IMR-90 (cell line): ENCODE measurements at regions not wholly inside any gene's neighbourhood (a gene's known extent, or its start where the extent isn't known, plus 50 kb on each side); places are given as distances from the start of the nearest gene placed in this dataset.
A peak's percentile ranks its signal among the peaks of the same experiment; 100 is the strongest.

Experiments
- ATAC-seq: fragments of 200-7000 bp; cut with Tn5 transposase; 2 replicates; pipeline ENCODE4 v1.9.1; 2020; ENCODE audit warnings: low read depth, mild to moderate bottlenecking, moderate library complexity
- BruUV-seq: library from RNA; stranded (reverse); fragments of 400-500 nt; replicated peaks from 2 replicates; lab custom pipeline; 2021; lab: Mats Ljungman, UMichigan
- CTCF ChIA-PET: fragments of 300-600 bp; formaldehyde crosslinking; extraction: SDS; loops from one replicate; lab custom pipeline; 2021; ENCODE audit warnings: antibody characterized with exemption; lab: Yijun Ruan, JAX
- POLR2A ChIA-PET: fragments of 300-600 bp; sonication (Branson Sonifier 250); formaldehyde crosslinking; loops from one replicate; lab custom pipeline; 2022; ENCODE audit warnings: antibody characterized with exemption; ENCODE audit not compliant: unreplicated experiment; lab: Charles Lee
- DNase-seq: peaks from one replicate; pipeline ENCODE4 v3.0.0; 2013
- H2AFZ ChIP-seq: replicated peaks from 2 replicates; pipeline ENCODE3; 2013; ENCODE audit warnings: low read length, mild to moderate bottlenecking; ENCODE audit not compliant: poor library complexity
- H2AK5ac ChIP-seq: 2 replicates; pipeline ENCODE4 v1.6.1; 2013; ENCODE audit warnings: low read depth, low read length, inconsistent platforms
- H2AK9ac ChIP-seq: replicated peaks from 2 replicates; pipeline ENCODE3; 2013; ENCODE audit warnings: mild to moderate bottlenecking, low read depth, low read length, moderate library complexity; ENCODE audit not compliant: poor library complexity
- H2BK120ac ChIP-seq: 2 replicates; pipeline ENCODE4 v1.6.1; 2013; ENCODE audit warnings: low read depth, low read length, inconsistent platforms
- H2BK15ac ChIP-seq: 3 replicates; pipeline ENCODE4 v1.6.1; 2013; ENCODE audit warnings: low read depth, low read length, inconsistent platforms
- H2BK20ac ChIP-seq: 2 replicates; pipeline ENCODE4 v1.6.1; 2013; ENCODE audit warnings: low read depth, mild to moderate bottlenecking, inconsistent platforms, low read length, moderate library complexity
- H2BK5ac ChIP-seq: 2 replicates; pipeline ENCODE4 v1.6.1; 2013; ENCODE audit warnings: mild to moderate bottlenecking, low read depth, low read length, inconsistent platforms; ENCODE audit not compliant: poor library complexity, severe bottlenecking
- H3K14ac ChIP-seq: replicated peaks from 2 replicates; pipeline ENCODE4 v1.6.1; 2013; ENCODE audit warnings: low read depth, low read length, inconsistent platforms
- H3K18ac ChIP-seq: 2 replicates; pipeline ENCODE4 v1.6.1; 2013; ENCODE audit warnings: low read depth, low read length, control low read depth
- H3K23ac ChIP-seq: 2 replicates; pipeline ENCODE4 v1.6.1; 2013; ENCODE audit warnings: low read depth, low read length, inconsistent platforms
- H3K27ac ChIP-seq: 2 replicates; pipeline ENCODE4 v1.5.1; 2013; ENCODE audit warnings: mild to moderate bottlenecking, control low read depth, low read length; ENCODE audit not compliant: insufficient read depth
- H3K27me3 ChIP-seq: 2 replicates; pipeline ENCODE4 v1.6.1; 2013; ENCODE audit warnings: low read length; ENCODE audit not compliant: control insufficient read depth, insufficient read depth
- H3K36me3 ChIP-seq: 2 replicates; pipeline ENCODE4 v1.6.1; 2013; ENCODE audit warnings: low read length, mixed read lengths; ENCODE audit not compliant: control insufficient read depth, insufficient read depth
- H3K4ac ChIP-seq: 2 replicates; pipeline ENCODE4 v1.6.1; 2013; ENCODE audit warnings: low read depth, low read length, inconsistent platforms
- H3K4me1 ChIP-seq: 2 replicates; pipeline ENCODE4 v1.6.1; 2013; ENCODE audit warnings: low read length, mixed read lengths; ENCODE audit not compliant: control insufficient read depth, insufficient read depth
- H3K4me2 ChIP-seq: 2 replicates; pipeline ENCODE4 v1.6.1; 2013; ENCODE audit warnings: low read depth, mild to moderate bottlenecking, control low read depth, low read length, moderate library complexity
- H3K4me3 ChIP-seq: 2 replicates; pipeline ENCODE4 v1.5.1; 2013; ENCODE audit warnings: low read depth, mild to moderate bottlenecking, control low read depth, low read length, moderate library complexity; ENCODE audit not compliant: insufficient read depth
- H3K56ac ChIP-seq: 2 replicates; pipeline ENCODE4 v1.6.1; 2013; ENCODE audit warnings: low read length, inconsistent platforms; ENCODE audit not compliant: insufficient read depth; ENCODE audit errors: extremely low read depth
- H3K79me1 ChIP-seq, 2 experiments: 2 replicates each; pipeline ENCODE4 v1.6.1; 2013; ENCODE audit warnings: low read length in 2 of 2, inconsistent platforms in 1 of 2, low read depth in 1 of 2
- H3K9ac ChIP-seq: 2 replicates; pipeline ENCODE4 v1.6.1; 2013; ENCODE audit warnings: low read depth, low read length, control low read depth
- H3K9me1 ChIP-seq: 2 replicates; pipeline ENCODE4 v1.6.1; 2013; ENCODE audit warnings: low read length, inconsistent platforms; ENCODE audit not compliant: insufficient read depth
- H3K9me3 ChIP-seq: 2 replicates; pipeline ENCODE4 v1.6.1; 2013; ENCODE audit warnings: low read length; ENCODE audit not compliant: control insufficient read depth, insufficient read depth
- H4K20me1 ChIP-seq: 2 replicates; pipeline ENCODE4 v1.6.1; 2013; ENCODE audit warnings: low read length, inconsistent platforms; ENCODE audit not compliant: insufficient read depth
- H4K5ac ChIP-seq: 2 replicates; pipeline ENCODE4 v1.6.1; 2013; ENCODE audit warnings: mild to moderate bottlenecking, low read depth, low read length, control low read depth
- H4K8ac ChIP-seq, 2 experiments: 2 replicates each; pipeline ENCODE4 v1.6.1; 2013; ENCODE audit warnings: low read depth in 2 of 2, low read length in 2 of 2, control low read depth in 1 of 2, inconsistent platforms in 1 of 2
- H4K91ac ChIP-seq: 2 replicates; pipeline ENCODE4 v1.6.1; 2013; ENCODE audit warnings: low read depth, low read length, inconsistent platforms; ENCODE audit not compliant: insufficient read depth
- BHLHE40 ChIP-seq: fragments of 150-350 bp; IDR thresholded peaks from 2 replicates; pipeline ENCODE4 v1.6.1; 2016; ENCODE audit warnings: mild to moderate bottlenecking, low read depth, low read length
- CEBPB ChIP-seq: IDR thresholded peaks from 2 replicates; pipeline ENCODE4 v1.6.1; 2012; ENCODE audit warnings: low read depth, low read length, improper control_type of control experiment
- CHD1 ChIP-seq: IDR thresholded peaks from 2 replicates; pipeline ENCODE4 v1.6.1; 2012; ENCODE audit warnings: low read depth, low read length, improper control_type of control experiment
- CTCF ChIP-seq: conservative IDR thresholded peaks from 2 replicates; pipeline ENCODE4 v1.5.1; 2012; ENCODE audit warnings: mild to moderate bottlenecking, low read depth, low read length, improper control_type of control experiment
- ELK1 ChIP-seq: fragments of 150-350 bp; IDR thresholded peaks from 2 replicates; pipeline ENCODE4 v1.6.1; 2016; ENCODE audit warnings: low read depth, mild to moderate bottlenecking, low read length, moderate library complexity, borderline replicate concordance
- FOS ChIP-seq: fragments of 150-350 bp; IDR thresholded peaks from 2 replicates; pipeline ENCODE4 v1.6.1; 2016; ENCODE audit warnings: low read depth, low read length
- MAFK ChIP-seq: IDR thresholded peaks from 2 replicates; pipeline ENCODE4 v1.6.1; 2012; ENCODE audit warnings: low read depth, low read length, improper control_type of control experiment
- MAZ ChIP-seq: IDR thresholded peaks from 2 replicates; pipeline ENCODE4 v1.6.1; 2012; ENCODE audit warnings: low read depth, mild to moderate bottlenecking, low read length, improper control_type of control experiment, moderate library complexity, borderline replicate concordance
- MXI1 ChIP-seq: IDR thresholded peaks from 2 replicates; pipeline ENCODE4 v1.6.1; 2012; ENCODE audit warnings: low read depth, mild to moderate bottlenecking, low read length, moderate library complexity, borderline replicate concordance
- NFE2L2 ChIP-seq: fragments of 150-350 bp; IDR thresholded peaks from 2 replicates; pipeline ENCODE4 v1.6.1; 2016; ENCODE audit warnings: low read depth, mild to moderate bottlenecking, low read length
- POLR2A ChIP-seq: IDR thresholded peaks from 2 replicates; pipeline ENCODE4 v1.6.1; 2012; ENCODE audit warnings: mild to moderate bottlenecking, low read depth, low read length
- RAD21 ChIP-seq: IDR thresholded peaks from 2 replicates; pipeline ENCODE4 v1.6.1; 2012; ENCODE audit warnings: low read length, improper control_type of control experiment
- SMC3 ChIP-seq: fragments of 150-350 bp; IDR thresholded peaks from 2 replicates; pipeline ENCODE4 v1.6.1; 2016; ENCODE audit warnings: low read depth, mild to moderate bottlenecking, antibody characterized with exemption, low read length, moderate library complexity
- WGBS, 2 experiments: methylation state at CpG; one replicate each; pipeline versions ENCODE4 v1.1.5 to v1.1.7; 2013; ENCODE audit warnings: missing lambda C conversion rate in 2 of 2; ENCODE audit not compliant: insufficient read length in 1 of 2; ENCODE audit errors: extremely low coverage in 2 of 2; 5-methylcytosine and 5-hydroxymethylcytosine counted together
- dilution Hi-C: fragments of 300-500 bp; cut with HindIII; formaldehyde crosslinking; loops from one replicate; pipeline ENCODE4 v1.14.3; 2018; ENCODE audit warnings: low sequenced_read_pairs; ENCODE audit not compliant: unreplicated experiment
- in situ Hi-C: fragments of 300-500 bp; cut with MboI; formaldehyde crosslinking; loops from 3 replicates; pipeline ENCODE4 v1.14.3; 2019; ENCODE audit warnings: low sequenced_read_pairs, inconsistent platforms, mixed read lengths
- intact Hi-C: fragments of 100-400 bp; cut with micrococcal nuclease; formaldehyde crosslinking; loops from 2 replicates; pipeline ENCODE4 v1.10.0; 2022
- TF ChIP-seq, protein P1 (sequence below): fragments of 150-350 bp; IDR thresholded peaks from 2 replicates; pipeline ENCODE4 v1.6.1; 2017; ENCODE audit warnings: mild to moderate bottlenecking, antibody characterized with exemption, low read length, low read depth

- intact Hi-C loops: loop anchor here (10.0 kb wide), 1 partner anchor 125 kb away; no protein-coding TSS in a partner anchor
- CTCF ChIA-PET: no interaction called here
Observed at GRCh38 chr9:99369327-99369722, 147.2 kb downstream of the SEC61B start.

More at GRCh38 chr9:99369327-99369722, 147.2 kb downstream of the SEC61B start:
- Histone ChIP-seq H2AFZ (peak overlapping the region; percentile 8), H2BK5ac (no peak overlapping the region), H2BK15ac (no peak overlapping the region; the same call in 2 of the 3 replicates), H4K91ac (0 out of 2 replicates have a peak overlapping the region, but pooled peaks have one; percentile 10), H3K14ac (0 out of 2 replicates have a peak overlapping the region, but pooled peaks have one; percentile 44), H4K20me1 (no peaks in the 10 kb centered on the region), H3K27me3 (no peaks in the 10 kb centered on the region), H3K4ac (peak overlapping the region; percentile 88; the same call in 1 of the 2 replicates), H3K18ac (no peak overlapping the region), H2BK120ac (peak overlapping the region; percentile 87), H3K23ac (no peak overlapping the region; the same call in 1 of the 2 replicates), H3K36me3 (no peaks in the 10 kb centered on the region), H2AK9ac (no peak overlapping the region), H2AK5ac (no peak overlapping the region), H4K8ac (no peak overlapping the region), H2BK20ac (no peak overlapping the region; the same call in 1 of the 2 replicates), H3K9ac (no peak overlapping the region), H3K9me1 (peaks cover 32% of the 10 kb centered on the region), H3K4me2 (no peak overlapping the region), H3K9me3 (no peaks in the 10 kb centered on the region), H3K79me1 (peaks cover 0 to 21% of the 10 kb centered on the region in 2 experiments; a peak in 1 of 4 replicates), H3K4me1 (peaks cover 24% of the 10 kb centered on the region), H4K5ac (no peak overlapping the region), H3K56ac (no peak overlapping the region), H3K27ac (no peak overlapping the region), H3K4me3 (no peak overlapping the region)
- ATAC-seq (no peak), DNase-seq (no peak)
- no peak for TF ChIP-seq MXI1
- TF ChIP-seq BHLHE40: no peak
- no peak for TF ChIP-seq CEBPB
- TF ChIP-seq NFE2L2: no peak
- TF ChIP-seq FOS: no peak
- no peak for TF ChIP-seq POLR2A
- TF ChIP-seq RAD21: no peak
- TF ChIP-seq CTCF: no peak
- no peak for TF ChIP-seq ELK1
- TF ChIP-seq CHD1: no peak
- no peak for TF ChIP-seq SMC3
- TF ChIP-seq MAFK: no peak
- no peak for TF ChIP-seq MAZ
- TF ChIP-seq, protein P1, sequence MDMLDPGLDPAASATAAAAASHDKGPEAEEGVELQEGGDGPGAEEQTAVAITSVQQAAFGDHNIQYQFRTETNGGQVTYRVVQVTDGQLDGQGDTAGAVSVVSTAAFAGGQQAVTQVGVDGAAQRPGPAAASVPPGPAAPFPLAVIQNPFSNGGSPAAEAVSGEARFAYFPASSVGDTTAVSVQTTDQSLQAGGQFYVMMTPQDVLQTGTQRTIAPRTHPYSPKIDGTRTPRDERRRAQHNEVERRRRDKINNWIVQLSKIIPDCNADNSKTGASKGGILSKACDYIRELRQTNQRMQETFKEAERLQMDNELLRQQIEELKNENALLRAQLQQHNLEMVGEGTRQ: no peak
- in situ Hi-C loops (no loop called here), dilution Hi-C loops (no loop called here)
- POLR2A ChIA-PET: no interaction called here
- WGBS, 2 experiments: 87% methylated on average over 9 of the region's 9 CpGs; no CpG with 5 or more reads in 1 of the 2 experiments
- BruUV-seq: no TSS peak
